Upper lobe of left lung (tissue), 6 donors: ENCODE measurements at regions not wholly inside any gene's neighbourhood (a gene's known extent, or its start where the extent isn't known, plus 50 kb on each side); places are given as distances from the start of the nearest gene placed in this dataset.

Experiments used
- ATAC-seq, 2 donors: fragments of 200-7000 bp; cut with Tn5 transposase; one replicate each; pipeline ENCODE4 v1.9.1; 2022; ENCODE audit warnings: mild to moderate bottlenecking in 2 of 2, moderate library complexity in 2 of 2; ENCODE audit not compliant: low FRiP score in 2 of 2
- DNase-seq, 2 donors: peaks; one replicate each; pipeline ENCODE4 v3.0.0-alpha.2; 2019 to 2020
- H3K27ac ChIP-seq, 4 donors: fragments of 200-600 bp; sonication (generic); one replicate each; pipeline ENCODE4 v1.5.1; 2016 to 2019
- H3K27me3 ChIP-seq, 4 donors: fragments of 200-600 bp; sonication (generic); one replicate each; pipeline ENCODE4 v1.5.1; 2017 to 2019
- H3K36me3 ChIP-seq, 4 donors: fragments of 200-600 bp; sonication (generic); one replicate each; pipeline ENCODE4 v1.5.1; 2016 to 2019
- H3K4me1 ChIP-seq, 4 donors: fragments of 200-600 bp; sonication (generic); one replicate each; pipeline ENCODE4 v1.5.1; 2018 to 2019
- H3K4me3 ChIP-seq, 4 donors: fragments of 200-600 bp; sonication (generic); one replicate each; pipeline ENCODE4 v1.5.1; 2017 to 2019; ENCODE audit warnings: mild to moderate bottlenecking in 2 of 4, moderate library complexity in 1 of 4
- H3K9me3 ChIP-seq, 4 donors: fragments of 200-600 bp; sonication (generic); one replicate each; pipeline ENCODE4 v1.5.1; 2018 to 2019
- CTCF ChIP-seq, 6 experiments: fragments of 450-650 bp in 4 of 6; fragments of 200-600 bp in 2 of 6; sonication (generic) in 2 of 6; IDR thresholded peaks; one replicate each; pipeline ENCODE4 v1.5.1; 2016 to 2019; ENCODE audit warnings: antibody characterized with exemption in 6 of 6
- EP300 ChIP-seq, 4 donors: sonication (generic); formaldehyde crosslinking; IDR thresholded peaks; one replicate each; pipeline ENCODE4 v1.5.1; 2017; ENCODE audit warnings: antibody characterized with exemption in 4 of 4, control low read depth in 2 of 4
- POLR2A ChIP-seq, 4 donors: fragments of 450-650 bp; IDR thresholded peaks; one replicate each; pipeline ENCODE4 v1.5.1; 2016 to 2017; ENCODE audit warnings: antibody characterized with exemption in 4 of 4, mild to moderate bottlenecking in 2 of 4
- POLR2AphosphoS5 ChIP-seq, 2 donors: sonication (generic); formaldehyde crosslinking; IDR thresholded peaks; one replicate each; pipeline ENCODE4 v1.5.1; 2017; ENCODE audit warnings: antibody characterized with exemption in 2 of 2
- WGBS, 2 donors: methylation state at CpG; one replicate each; pipeline ENCODE4 v1.1.5; 2017 to 2018; 5-methylcytosine and 5-hydroxymethylcytosine counted together
- donor health status: DM: no; HTN: no; CAD: no; lungs with moderate emphysema.
- donor health status: DM: no; HTN: yes; CAD: no; lungs with severe emphysema.

GRCh38 chr6:111978532-111979149, 75.3 kb upstream of the CCN6 start:
- TF ChIP-seq POLR2A (IDR thresholded peaks at IDR 0.05) (no peak), POLR2AphosphoS5 (IDR thresholded peaks at IDR 0.05) (no peak), EP300 (IDR thresholded peaks at IDR 0.05) (no peak), CTCF (IDR thresholded peaks at IDR 0.05) (no peak)
- Histone ChIP-seq H3K9me3 (no peaks in the 10 kb centered on the region), H3K4me3 (no peak overlapping the region), H3K27ac (no peak overlapping the region), H3K36me3 (no peaks in the 10 kb centered on the region), H3K27me3 (no peaks in the 10 kb centered on the region), H3K4me1 (peaks cover 0 to 5% (median 2%) of the 10 kb centered on the region in 4 donors)
- ATAC-seq (no peak), DNase-seq (no peak)
- 86 to 89% methylated on average over 3 of the region's 3 CpGs for WGBS, 2 donors

GRCh38 chr6:111979633-111980032, 74.3 kb upstream of the CCN6 start:
- no peaks in the 10 kb centered on the region for H3K36me3 ChIP-seq
- DNase-seq = no peak
- WGBS, 2 donors = 73 to 76% methylated on average over 6 of the region's 6 CpGs

GRCh38 chr6:111980143-111980542, 73.8 kb upstream of the CCN6 start:
- no peak for DNase-seq
- no peaks in the 10 kb centered on the region for H3K36me3 ChIP-seq
- no peaks in the 10 kb centered on the region for H3K27me3 ChIP-seq
- TF ChIP-seq POLR2AphosphoS5 (IDR thresholded peaks at IDR 0.05) (no peak), EP300 (IDR thresholded peaks at IDR 0.05) (no peak), CTCF (IDR thresholded peaks at IDR 0.05) (no peak), POLR2A (IDR thresholded peaks at IDR 0.05) (no peak)
- no peak overlapping the region for H3K4me3 ChIP-seq
- no peaks in the 10 kb centered on the region for H3K9me3 ChIP-seq
- no peak overlapping the region for H3K27ac ChIP-seq
- peak in 1 of 2 donors; percentile 76 for ATAC-seq
- WGBS, 2 donors = 76 to 80% methylated on average over 6 of the region's 6 CpGs
- peaks cover 0 to 6% (median 2%) of the 10 kb centered on the region in 4 donors for H3K4me1 ChIP-seq

More at GRCh38 chr6:111979633-111980032, 74.3 kb upstream of the CCN6 start:
- H3K27me3 ChIP-seq = no peaks in the 10 kb centered on the region
- ATAC-seq = no peak
- no peaks in the 10 kb centered on the region for H3K9me3 ChIP-seq
- H3K4me3 ChIP-seq = no peak overlapping the region
- H3K27ac ChIP-seq = no peak overlapping the region
- H3K4me1 ChIP-seq = peaks cover 0 to 1% (median 0%) of the 10 kb centered on the region in 4 donors
- TF ChIP-seq POLR2A (IDR thresholded peaks at IDR 0.05) (no peak), POLR2AphosphoS5 (IDR thresholded peaks at IDR 0.05) (no peak), EP300 (IDR thresholded peaks at IDR 0.05) (no peak), CTCF (IDR thresholded peaks at IDR 0.05) (no peak)

- Histone ChIP-seq H3K4me3 (no peak overlapping the region), H3K4me1 (peaks cover 0 to 12% (median 7%) of the 10 kb centered on the region in 4 donors), H3K27ac (no peak overlapping the region), H3K27me3 (no peaks in the 10 kb centered on the region), H3K9me3 (no peaks in the 10 kb centered on the region), H3K36me3 (no peaks in the 10 kb centered on the region)
- DNase-seq (no peak), ATAC-seq (peak in 1 of 2 donors; percentile 56)
- WGBS, 2 donors = 82 to 84% methylated on average over 7 to 8 of the region's 8 CpGs
- TF ChIP-seq CTCF (IDR thresholded peaks at IDR 0.05) (no peak), EP300 (IDR thresholded peaks at IDR 0.05) (no peak), POLR2A (IDR thresholded peaks at IDR 0.05) (no peak), POLR2AphosphoS5 (IDR thresholded peaks at IDR 0.05) (no peak)
Observed at GRCh38 chr6:111980971-111981840, 72.7 kb upstream of the CCN6 start.
